Erythroblast (primary cell): ENCODE measurements at regions not wholly inside any gene's neighbourhood (a gene's known extent, or its start where the extent isn't known, plus 50 kb on each side); places are given as distances from the start of the nearest gene placed in this dataset.

Source experiments
- GATA1 ChIP-seq: IDR thresholded peaks from 2 replicates; pipeline ENCODE4 v1.6.1; 2011; ENCODE audit warnings: low read depth, mild to moderate bottlenecking, control low read depth, low read length, moderate library complexity
- POLR2A ChIP-seq: IDR thresholded peaks from 2 replicates; pipeline ENCODE4 v1.6.1; 2011; ENCODE audit warnings: mild to moderate bottlenecking, low read length

DNA sequence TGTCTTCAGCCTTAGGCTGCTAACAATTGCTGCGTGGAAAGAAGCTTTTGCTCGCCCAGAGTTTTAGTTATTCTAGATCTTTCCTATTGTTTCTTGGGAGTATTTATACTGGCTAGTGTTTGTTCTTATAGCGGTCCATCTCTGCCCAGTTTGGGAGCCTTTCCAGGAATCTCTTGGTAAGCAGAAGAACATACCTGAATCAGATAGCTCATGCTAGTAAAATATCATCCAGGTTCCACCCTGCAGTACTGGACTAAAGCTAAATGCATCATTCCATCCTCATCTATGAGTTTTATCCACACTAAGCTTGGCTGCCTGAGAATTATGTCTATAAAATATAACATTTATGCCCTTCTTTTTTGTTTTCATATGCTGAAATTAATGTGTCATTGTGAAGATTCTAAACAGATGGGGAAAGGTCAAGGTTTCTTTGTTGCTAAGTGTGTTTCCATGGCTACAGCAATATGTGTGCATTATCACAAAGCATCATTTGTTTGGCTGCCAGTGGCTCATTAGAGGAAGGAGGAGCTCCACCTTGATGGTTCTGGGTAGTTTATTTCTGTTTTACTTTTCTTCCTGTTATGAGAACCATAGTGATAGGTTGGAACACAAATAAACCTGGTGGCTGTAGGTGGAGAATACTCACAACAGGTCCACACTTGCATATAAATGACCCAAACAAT, 182.8 kb downstream of the PIK3C3 start:
- TF ChIP-seq POLR2A: no peak
- TF ChIP-seq GATA1: no peak
